Loucy (cell line): ENCODE measurements at regions not wholly inside any gene's neighbourhood (a gene's known extent, or its start where the extent isn't known, plus 50 kb on each side); places are given as distances from the start of the nearest gene placed in this dataset.

Experiments
- H2AFZ ChIP-seq: fragments of 200-600 bp; sonication (generic); 2 replicates; pipeline ENCODE4 v1.6.0; 2016; ENCODE audit warnings: antibody characterized with exemption, mild to moderate bottlenecking, low read length, moderate library complexity
- H3F3A ChIP-seq: fragments of 200-600 bp; 2 replicates; pipeline ENCODE4 v1.6.0; 2016; ENCODE audit warnings: antibody characterized with exemption, low read depth, mild to moderate bottlenecking
- H3K27me3 ChIP-seq: fragments of 200-600 bp; sonication (generic); 2 replicates; pipeline ENCODE4 v1.6.1; 2014; ENCODE audit warnings: low read length, mild to moderate bottlenecking; ENCODE audit not compliant: insufficient read depth, poor library complexity, severe bottlenecking
- H3K36me3 ChIP-seq: fragments of 200-600 bp; sonication (generic); 2 replicates; pipeline ENCODE4 v1.6.1; 2016; ENCODE audit warnings: low read length; ENCODE audit not compliant: insufficient read depth
- H3K4me1 ChIP-seq: fragments of 200-600 bp; sonication (generic); 2 replicates; pipeline ENCODE4 v1.5.1; 2014; ENCODE audit warnings: low read length, mild to moderate bottlenecking; ENCODE audit not compliant: insufficient read depth, poor library complexity, severe bottlenecking
- H3K4me2 ChIP-seq: fragments of 200-600 bp; sonication (generic); 2 replicates; pipeline ENCODE4 v1.6.0; 2014; ENCODE audit warnings: antibody characterized with exemption, low read length, low read depth, mild to moderate bottlenecking; ENCODE audit not compliant: poor library complexity, severe bottlenecking
- H3K4me3 ChIP-seq: fragments of 200-600 bp; sonication (generic); 2 replicates; pipeline ENCODE4 v1.5.1; 2014; ENCODE audit warnings: low read length, mild to moderate bottlenecking, mixed read lengths; ENCODE audit not compliant: poor library complexity, severe bottlenecking
- H3K79me2 ChIP-seq: fragments of 200-600 bp; sonication (generic); 2 replicates; pipeline ENCODE4 v1.6.1; 2014; ENCODE audit warnings: low read length; ENCODE audit not compliant: insufficient read depth
- H3K9ac ChIP-seq: fragments of 200-600 bp; sonication (generic); 2 replicates; pipeline ENCODE4 v1.6.0; 2014; ENCODE audit warnings: mild to moderate bottlenecking, low read depth, low read length, moderate library complexity; ENCODE audit not compliant: poor library complexity, severe bottlenecking
- H3K9me2 ChIP-seq: fragments of 200-600 bp; sonication (generic); replicated peaks from 2 replicates; pipeline ENCODE4 v1.6.1; 2016; ENCODE audit warnings: low read depth, low read length, mixed read lengths
- H3K9me3 ChIP-seq: fragments of 200-600 bp; sonication (generic); 2 replicates; pipeline ENCODE4 v1.6.1; 2014; ENCODE audit warnings: mild to moderate bottlenecking, antibody characterized with exemption, low read length, low read depth; ENCODE audit not compliant: insufficient read depth
- H4K20me1 ChIP-seq: fragments of 200-600 bp; sonication (generic); 2 replicates; pipeline ENCODE4 v1.6.0; 2014; ENCODE audit warnings: antibody characterized with exemption, low read length, mild to moderate bottlenecking; ENCODE audit not compliant: insufficient read depth, poor library complexity, severe bottlenecking
- EZH2phosphoT487 ChIP-seq: fragments of 200-600 bp; IDR thresholded peaks from 2 replicates; pipeline ENCODE4 v1.6.1; 2018; ENCODE audit warnings: antibody characterized with exemption, mild to moderate bottlenecking, moderate library complexity, borderline replicate concordance
- TF ChIP-seq, protein P1 (sequence below): fragments of 200-600 bp; sonication (generic); conservative IDR thresholded peaks from 2 replicates; pipeline ENCODE4 v1.5.1; 2014; ENCODE audit warnings: mild to moderate bottlenecking, antibody characterized with exemption, low read length

DNA sequence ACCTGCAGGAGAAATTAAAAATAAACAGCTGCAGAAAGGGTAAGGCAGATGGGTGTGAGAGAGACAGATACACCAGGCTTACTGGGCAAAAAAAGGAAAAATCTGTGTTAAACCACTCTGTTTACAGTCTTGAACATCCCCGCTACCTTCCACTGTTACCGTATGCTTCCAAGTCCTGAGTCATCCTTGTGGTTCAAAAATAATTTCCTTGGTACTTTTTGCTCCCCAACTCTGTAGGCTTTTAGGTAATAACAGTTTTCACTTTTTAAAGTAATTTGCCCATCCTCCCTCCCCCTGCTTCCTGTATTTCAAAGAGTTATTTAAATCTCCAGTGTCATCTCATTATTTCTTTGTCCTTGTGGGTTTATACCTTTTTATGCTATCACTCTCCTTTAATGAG is 210.1 kb upstream of the FAT4 start:
- H3F3A ChIP-seq, result no peaks in the 10 kb centered on the region
- no peak overlapping the region for H3K9ac ChIP-seq
- H4K20me1 ChIP-seq, result no peaks in the 10 kb centered on the region
- no peak overlapping the region for H2AFZ ChIP-seq
- TF ChIP-seq, protein P1, sequence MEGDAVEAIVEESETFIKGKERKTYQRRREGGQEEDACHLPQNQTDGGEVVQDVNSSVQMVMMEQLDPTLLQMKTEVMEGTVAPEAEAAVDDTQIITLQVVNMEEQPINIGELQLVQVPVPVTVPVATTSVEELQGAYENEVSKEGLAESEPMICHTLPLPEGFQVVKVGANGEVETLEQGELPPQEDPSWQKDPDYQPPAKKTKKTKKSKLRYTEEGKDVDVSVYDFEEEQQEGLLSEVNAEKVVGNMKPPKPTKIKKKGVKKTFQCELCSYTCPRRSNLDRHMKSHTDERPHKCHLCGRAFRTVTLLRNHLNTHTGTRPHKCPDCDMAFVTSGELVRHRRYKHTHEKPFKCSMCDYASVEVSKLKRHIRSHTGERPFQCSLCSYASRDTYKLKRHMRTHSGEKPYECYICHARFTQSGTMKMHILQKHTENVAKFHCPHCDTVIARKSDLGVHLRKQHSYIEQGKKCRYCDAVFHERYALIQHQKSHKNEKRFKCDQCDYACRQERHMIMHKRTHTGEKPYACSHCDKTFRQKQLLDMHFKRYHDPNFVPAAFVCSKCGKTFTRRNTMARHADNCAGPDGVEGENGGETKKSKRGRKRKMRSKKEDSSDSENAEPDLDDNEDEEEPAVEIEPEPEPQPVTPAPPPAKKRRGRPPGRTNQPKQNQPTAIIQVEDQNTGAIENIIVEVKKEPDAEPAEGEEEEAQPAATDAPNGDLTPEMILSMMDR, result no peak
- no peak for TF ChIP-seq EZH2phosphoT487
- no peaks in the 10 kb centered on the region for H3K9me2 ChIP-seq
- H3K4me1 ChIP-seq, result no peaks in the 10 kb centered on the region
- no peaks in the 10 kb centered on the region for H3K36me3 ChIP-seq
- no peak overlapping the region for H3K4me3 ChIP-seq
- H3K27me3 ChIP-seq, result no peaks in the 10 kb centered on the region
- no peaks in the 10 kb centered on the region for H3K9me3 ChIP-seq
- H3K4me2 ChIP-seq, result no peak overlapping the region
- no peaks in the 10 kb centered on the region for H3K79me2 ChIP-seq

- no peaks in the 10 kb centered on the region for H3F3A ChIP-seq
- no peaks in the 10 kb centered on the region for H3K9me3 ChIP-seq
- no peaks in the 10 kb centered on the region for H4K20me1 ChIP-seq
- no peak overlapping the region for H3K4me3 ChIP-seq
- H3K36me3 ChIP-seq, result no peaks in the 10 kb centered on the region
- H2AFZ ChIP-seq, result no peak overlapping the region
- TF ChIP-seq, protein P1, result no peak
- TF ChIP-seq EZH2phosphoT487, result no peak
- H3K4me2 ChIP-seq, result no peak overlapping the region
- H3K9me2 ChIP-seq, result no peaks in the 10 kb centered on the region
- H3K79me2 ChIP-seq, result no peaks in the 10 kb centered on the region
- no peaks in the 10 kb centered on the region for H3K4me1 ChIP-seq
- H3K9ac ChIP-seq, result no peak overlapping the region
- no peaks in the 10 kb centered on the region for H3K27me3 ChIP-seq
Measured at GRCh38 chr4:125101719-125102118, 213.0 kb upstream of the FAT4 start.

DNA sequence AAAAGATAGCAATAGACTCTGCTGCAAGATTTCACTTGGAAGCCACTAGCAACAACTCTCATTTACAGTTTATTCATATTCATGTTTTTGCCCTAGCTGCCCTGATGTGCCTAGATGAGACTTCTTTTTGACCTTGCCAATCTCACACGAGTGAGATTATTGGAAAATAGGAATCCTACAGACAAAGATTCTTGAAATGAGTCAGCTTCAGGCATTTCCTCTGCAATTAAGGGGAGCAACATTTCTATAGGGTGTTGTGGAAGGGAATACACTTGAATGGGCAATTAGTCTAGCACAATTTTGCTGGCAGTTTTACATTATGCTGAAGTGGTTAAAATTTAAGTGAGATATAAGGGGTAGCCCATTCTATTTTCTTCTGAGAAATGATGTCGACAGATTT is 217.0 kb upstream of the FAT4 start:
- Histone ChIP-seq H3K4me2 (no peak overlapping the region), H3K9me3 (no peaks in the 10 kb centered on the region), H3K9ac (no peak overlapping the region), H3K4me3 (no peak overlapping the region), H3K4me1 (no peaks in the 10 kb centered on the region), H3K9me2 (no peaks in the 10 kb centered on the region), H4K20me1 (no peaks in the 10 kb centered on the region), H3K36me3 (no peaks in the 10 kb centered on the region), H3K79me2 (no peaks in the 10 kb centered on the region), H3K27me3 (no peaks in the 10 kb centered on the region), H2AFZ (no peak overlapping the region), H3F3A (no peaks in the 10 kb centered on the region)
- TF ChIP-seq, protein P1, result no peak
- no peak for TF ChIP-seq EZH2phosphoT487
